Nephron (organoid): ENCODE measurements at regions not wholly inside any gene's neighbourhood (a gene's known extent, or its start where the extent isn't known, plus 50 kb on each side); places are given as distances from the start of the nearest gene placed in this dataset.

ENCODE experiments used
- H3K27ac Mint-ChIP-seq, 3 experiments: 2 replicates each; pipeline ENCODE4 v1.8.0; 2020; ENCODE audit warnings: mixed read lengths in 3 of 3, mild to moderate bottlenecking in 2 of 3, moderate library complexity in 1 of 3
- H3K27me3 Mint-ChIP-seq: 2 replicates; pipeline ENCODE4 v1.8.0; 2021; ENCODE audit warnings: low read depth, mild to moderate bottlenecking, moderate library complexity, mixed read lengths
- H3K36me3 Mint-ChIP-seq: 2 replicates; pipeline ENCODE4 v1.8.0; 2020; ENCODE audit warnings: low read depth, mixed read lengths
- H3K4me1 Mint-ChIP-seq: 2 replicates; pipeline ENCODE4 v1.8.0; 2020; ENCODE audit warnings: mixed read lengths
- H3K4me3 Mint-ChIP-seq, 3 experiments: 2 replicates each; pipeline ENCODE4 v1.8.0; 2020; ENCODE audit warnings: mild to moderate bottlenecking in 3 of 3, mixed read lengths in 3 of 3, moderate library complexity in 2 of 3
- H3K9me3 Mint-ChIP-seq: 2 replicates; pipeline ENCODE4 v1.8.0; 2020; ENCODE audit warnings: mixed read lengths
- CTCF ChIP-seq, 3 experiments: fragments of 200-600 bp; sonication (generic); IDR thresholded peaks; one replicate each; pipeline ENCODE4 v1.5.0; 2021; ENCODE audit warnings: antibody characterized with exemption in 3 of 3; ENCODE audit not compliant: unreplicated experiment in 3 of 3

- Mint-ChIP-seq H3K36me3 (no peaks in the 10 kb centered on the region), H3K4me3 (no peak overlapping the region), H3K27me3 (peaks cover 3% of the 10 kb centered on the region), H3K27ac (no peak overlapping the region), H3K9me3 (no peaks in the 10 kb centered on the region), H3K4me1 (no peaks in the 10 kb centered on the region)
- TF ChIP-seq CTCF (IDR thresholded peaks at IDR 0.05; ENCODE audit: unreplicated experiment in 3 of 3) = no peak
These were observed 420.7 kb downstream of the KIF4B start for GRCh38 chr5:155434267-155434666.

- Mint-ChIP-seq H3K36me3 (no peaks in the 10 kb centered on the region), H3K27ac (no peak overlapping the region), H3K9me3 (no peaks in the 10 kb centered on the region), H3K4me1 (no peaks in the 10 kb centered on the region), H3K27me3 (peaks cover 3% of the 10 kb centered on the region), H3K4me3 (no peak overlapping the region)
- no peak for TF ChIP-seq CTCF (IDR thresholded peaks at IDR 0.05; ENCODE audit: unreplicated experiment in 3 of 3)
These were observed 421.1 kb downstream of the KIF4B start for GRCh38 chr5:155434681-155435080.

GRCh38 chr5:155441849-155442248 is 428.3 kb downstream of the KIF4B start:
- TF ChIP-seq CTCF (IDR thresholded peaks at IDR 0.05; ENCODE audit: unreplicated experiment in 3 of 3) = no peak
- no peaks in the 10 kb centered on the region for H3K9me3 Mint-ChIP-seq
- no peak overlapping the region for H3K4me3 Mint-ChIP-seq
- H3K4me1 Mint-ChIP-seq = no peaks in the 10 kb centered on the region
- H3K36me3 Mint-ChIP-seq = no peaks in the 10 kb centered on the region
- H3K27me3 Mint-ChIP-seq = peaks cover 3% of the 10 kb centered on the region
- no peak overlapping the region for H3K27ac Mint-ChIP-seq

GRCh38 chr5:155451106-155451505 is 437.6 kb downstream of the KIF4B start:
- H3K27me3 Mint-ChIP-seq = peaks cover 6% of the 10 kb centered on the region
- no peak for TF ChIP-seq CTCF (IDR thresholded peaks at IDR 0.05; ENCODE audit: unreplicated experiment in 3 of 3)
- H3K27ac Mint-ChIP-seq = no peak overlapping the region
- H3K4me3 Mint-ChIP-seq = no peak overlapping the region
- peaks cover 2% of the 10 kb centered on the region for H3K9me3 Mint-ChIP-seq
- no peaks in the 10 kb centered on the region for H3K4me1 Mint-ChIP-seq
- no peaks in the 10 kb centered on the region for H3K36me3 Mint-ChIP-seq

GRCh38 chr5:155455791-155456514 is 442.4 kb downstream of the KIF4B start:
- H3K27ac Mint-ChIP-seq = peak overlapping the region in 1 of 3 experiments; percentile 82
- H3K9me3 Mint-ChIP-seq = no peaks in the 10 kb centered on the region
- no peak for TF ChIP-seq CTCF (IDR thresholded peaks at IDR 0.05; ENCODE audit: unreplicated experiment in 3 of 3)
- H3K36me3 Mint-ChIP-seq = no peaks in the 10 kb centered on the region
- H3K27me3 Mint-ChIP-seq = peaks cover 1% of the 10 kb centered on the region
- no peaks in the 10 kb centered on the region for H3K4me1 Mint-ChIP-seq
- no peak overlapping the region for H3K4me3 Mint-ChIP-seq

GRCh38 chr5:155459889-155460500 is 446.4 kb downstream of the KIF4B start:
- Mint-ChIP-seq H3K27ac (no peak overlapping the region), H3K36me3 (no peaks in the 10 kb centered on the region), H3K27me3 (no peaks in the 10 kb centered on the region), H3K4me1 (no peaks in the 10 kb centered on the region), H3K4me3 (no peak overlapping the region), H3K9me3 (peaks cover 6% of the 10 kb centered on the region)
- no peak for TF ChIP-seq CTCF (IDR thresholded peaks at IDR 0.05; ENCODE audit: unreplicated experiment in 3 of 3)
